H7 (cell line): ENCODE measurements at regions not wholly inside any gene's neighbourhood (a gene's known extent, or its start where the extent isn't known, plus 50 kb on each side); places are given as distances from the start of the nearest gene placed in this dataset.
A peak's percentile ranks its signal among the peaks of the same experiment; 100 is the strongest.
"Not testable (repeated sequence)": the region's sequence is repeated elsewhere in the genome, so short reads cannot be mapped to it uniquely, and the experiment has no call there.

Source experiments
- DNase-seq: peaks from one replicate; pipeline ENCODE4 v3.0.0; 2012
- H3K27me3 ChIP-seq: 2 replicates; pipeline ENCODE4 v1.6.0; 2011; ENCODE audit warnings: mild to moderate bottlenecking, low read length; ENCODE audit not compliant: control insufficient read depth, insufficient read depth
- H3K36me3 ChIP-seq: replicated peaks from 2 replicates; pipeline ENCODE4 v1.5.1; 2011; ENCODE audit warnings: low read length; ENCODE audit not compliant: control insufficient read depth, insufficient read depth
- H3K4me3 ChIP-seq: 2 replicates; pipeline ENCODE4 v1.5.1; 2011; ENCODE audit warnings: low read depth, mild to moderate bottlenecking, control low read depth, low read length, moderate library complexity; ENCODE audit not compliant: insufficient read depth

DNA sequence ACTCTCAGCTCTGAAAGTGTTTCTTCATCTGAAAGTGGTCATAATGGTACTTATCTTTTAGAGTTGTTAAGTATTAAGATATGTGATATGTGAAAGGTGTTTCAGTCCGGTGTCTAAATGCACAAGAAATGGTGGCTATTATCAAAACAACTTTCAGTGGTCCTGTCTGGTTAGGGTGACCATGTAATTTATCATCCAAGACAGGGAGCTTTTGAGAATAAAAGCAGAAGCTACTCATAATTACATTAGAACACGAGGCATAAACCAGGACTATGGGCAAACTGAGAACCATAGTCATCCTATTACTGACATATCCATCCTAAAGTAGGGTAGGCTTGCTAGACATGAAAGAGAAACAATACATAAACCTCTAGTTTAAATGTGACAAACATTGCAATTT, 418.1 kb upstream of the SEMA6A start:
- no peak for DNase-seq
- Histone ChIP-seq H3K4me3 (no peak overlapping the region), H3K36me3 (no peaks in the 10 kb centered on the region), H3K27me3 (no peaks in the 10 kb centered on the region)

DNA sequence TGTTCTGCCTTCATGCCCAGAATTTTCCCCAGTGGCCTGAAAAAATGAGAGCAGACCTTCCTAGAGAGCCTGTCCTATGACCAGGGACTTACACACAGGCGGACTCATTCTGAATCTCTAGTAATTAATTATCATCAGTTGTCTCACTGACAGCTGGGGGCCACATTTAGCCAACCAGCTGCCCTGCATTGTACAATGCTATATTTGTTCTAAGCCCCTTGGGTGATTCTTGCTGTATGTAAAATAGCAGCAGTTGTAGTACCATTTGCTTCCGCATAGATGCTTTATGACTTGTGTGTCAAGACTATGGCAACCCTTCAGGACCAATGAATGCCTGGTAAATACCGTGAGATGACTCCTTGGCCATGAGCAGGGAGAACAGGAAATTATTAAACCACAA, 415.4 kb upstream of the SEMA6A start:
- DNase-seq: no peak
- no peaks in the 10 kb centered on the region for H3K36me3 ChIP-seq
- H3K4me3 ChIP-seq: no peak overlapping the region
- H3K27me3 ChIP-seq: no peaks in the 10 kb centered on the region

DNA sequence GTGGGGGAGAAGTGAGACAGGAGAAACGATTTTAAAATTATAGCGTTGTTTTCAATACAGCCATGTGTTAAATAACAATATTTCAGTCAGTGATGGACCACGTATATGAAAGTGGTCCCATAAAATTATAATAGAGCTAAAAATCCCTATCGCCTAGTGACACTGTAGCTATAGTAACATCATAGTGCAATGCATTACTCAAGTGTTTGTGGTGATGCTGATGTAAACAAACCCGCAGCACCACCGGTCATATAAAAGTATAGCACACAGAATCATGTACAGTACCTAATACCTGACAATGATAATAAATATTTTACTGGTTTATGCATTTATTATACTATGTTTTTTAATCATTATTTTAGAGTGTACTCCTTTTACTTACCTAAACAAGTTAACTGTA, 407.4 kb upstream of the SEMA6A start:
- Histone ChIP-seq H3K27me3 (no peaks in the 10 kb centered on the region), H3K36me3 (no peaks in the 10 kb centered on the region), H3K4me3 (no peak overlapping the region)
- DNase-seq: no peak

DNA sequence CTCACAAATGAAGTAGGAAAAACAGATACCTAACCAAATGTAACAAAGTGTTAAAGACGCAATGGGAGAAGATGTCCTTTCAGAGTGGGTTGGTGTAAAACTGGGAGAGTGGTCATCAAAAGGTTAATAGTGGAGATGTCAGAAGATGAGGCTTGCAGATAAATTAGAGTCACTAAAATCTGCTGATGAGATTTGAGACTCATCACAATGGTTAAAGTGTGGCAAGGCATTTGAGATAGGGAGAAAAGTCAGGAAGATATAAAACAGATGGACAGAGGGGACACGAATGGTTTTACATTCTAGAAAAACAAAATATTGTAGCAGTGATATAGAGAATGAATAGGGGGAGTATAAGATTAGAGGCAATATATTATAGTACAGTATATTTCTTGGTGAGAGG, 406.0 kb upstream of the SEMA6A start:
- DNase-seq: no peak
- Histone ChIP-seq H3K27me3 (no peaks in the 10 kb centered on the region), H3K36me3 (no peaks in the 10 kb centered on the region), H3K4me3 (no peak overlapping the region)

DNA sequence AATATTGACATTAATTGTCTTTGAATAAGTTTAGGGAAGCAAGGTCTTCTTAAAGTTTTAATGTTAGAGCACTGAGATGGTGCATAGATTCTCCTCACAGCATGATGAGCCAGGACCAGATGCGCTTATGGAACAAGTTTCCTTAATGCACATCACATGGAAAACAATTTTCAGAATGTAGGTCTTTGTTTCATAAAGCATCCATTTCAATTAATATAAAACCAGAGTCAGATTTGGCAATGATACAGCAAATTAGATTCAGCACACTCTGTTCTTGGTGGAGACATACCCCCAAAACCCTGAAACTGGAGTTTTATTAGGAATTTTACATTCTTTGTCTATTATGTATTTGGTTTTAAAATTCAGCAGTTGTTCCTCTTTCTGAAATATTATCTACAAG, 402.1 kb upstream of the SEMA6A start:
- Histone ChIP-seq H3K27me3 (no peaks in the 10 kb centered on the region), H3K36me3 (no peaks in the 10 kb centered on the region), H3K4me3 (no peak overlapping the region)
- DNase-seq: no peak

DNA sequence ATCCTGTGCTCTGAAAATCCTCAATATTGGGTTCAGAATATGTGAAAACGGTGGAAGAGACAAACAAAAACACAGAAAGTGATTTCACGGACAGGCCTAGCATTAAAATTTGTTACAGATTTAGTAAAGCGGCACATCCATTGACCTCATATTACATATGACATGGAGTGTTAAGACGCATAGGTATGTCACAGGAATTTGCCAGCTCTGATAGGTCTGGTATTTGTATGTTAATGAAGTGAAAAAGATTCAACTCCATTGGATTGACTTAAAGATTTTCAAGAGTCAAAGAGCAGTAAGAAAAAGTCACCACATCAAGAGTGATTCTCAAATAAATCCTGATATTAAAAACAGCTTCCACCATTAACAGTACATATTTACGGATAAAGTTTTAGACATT, 396.5 kb upstream of the SEMA6A start:
- Histone ChIP-seq H3K27me3 (no peaks in the 10 kb centered on the region), H3K36me3 (no peaks in the 10 kb centered on the region), H3K4me3 (no peak overlapping the region)
- DNase-seq: no peak

DNA sequence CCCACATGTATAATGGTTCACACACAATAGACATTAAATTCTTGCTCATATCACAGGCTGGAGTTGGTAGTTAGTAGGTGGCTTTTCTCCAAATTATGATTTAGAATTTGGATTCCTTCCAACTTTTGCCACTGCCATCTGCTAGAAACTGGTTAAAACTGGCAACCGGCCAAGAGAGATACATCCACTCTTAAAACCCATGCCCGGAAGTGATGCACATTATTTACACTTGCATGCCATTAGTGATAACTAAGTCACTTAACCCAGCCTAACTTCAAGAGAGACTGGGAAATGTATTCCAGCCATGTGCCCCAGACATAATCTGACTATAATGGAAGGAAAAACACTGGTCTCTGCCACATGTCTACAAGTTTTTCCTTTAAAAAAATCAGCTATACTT, 395.7 kb upstream of the SEMA6A start:
- DNase-seq: no peak
- Histone ChIP-seq H3K27me3 (no peaks in the 10 kb centered on the region), H3K4me3 (no peak overlapping the region), H3K36me3 (no peaks in the 10 kb centered on the region)

DNA sequence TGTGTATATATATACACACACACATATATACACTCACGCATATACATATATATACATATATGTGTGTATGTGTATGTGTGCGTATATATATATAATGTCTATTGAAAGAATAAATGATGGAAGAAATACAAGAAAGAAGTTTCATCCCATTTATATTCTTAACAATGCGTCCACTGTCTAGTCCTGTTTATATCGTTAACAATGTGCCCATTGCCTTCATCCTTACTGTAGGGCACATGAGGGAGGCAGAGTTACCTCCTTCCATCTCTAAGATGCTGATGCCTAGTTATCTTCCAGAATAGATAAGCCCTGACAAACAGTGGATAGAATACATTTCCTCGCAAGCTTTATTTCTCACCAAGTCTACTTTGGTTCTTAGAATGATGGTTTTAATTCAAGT, 389.8 kb upstream of the SEMA6A start:
- Histone ChIP-seq H3K4me3 (no peak overlapping the region), H3K27me3 (no peaks in the 10 kb centered on the region), H3K36me3 (no peaks in the 10 kb centered on the region)
- DNase-seq: no peak

DNA sequence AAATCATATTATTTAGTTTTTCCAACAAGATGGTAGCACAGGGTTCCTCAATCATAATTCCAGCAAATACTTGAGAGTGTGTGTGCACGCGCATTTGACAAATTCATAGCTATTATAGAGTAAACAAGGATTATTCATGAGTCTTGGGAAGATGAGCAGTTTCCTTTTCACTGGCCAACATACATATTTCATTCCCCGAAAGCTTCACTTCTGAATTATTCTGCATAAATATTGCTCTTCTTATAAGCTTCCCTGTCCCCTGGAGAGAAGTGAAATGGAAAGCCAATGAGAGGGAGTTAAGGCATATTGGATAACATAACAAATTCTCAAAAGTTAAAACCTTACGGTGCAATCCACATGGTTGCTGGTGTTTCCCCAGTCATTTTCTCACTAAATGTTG, 386.4 kb upstream of the SEMA6A start:
- Histone ChIP-seq H3K4me3 (no peak overlapping the region), H3K27me3 (no peaks in the 10 kb centered on the region), H3K36me3 (no peaks in the 10 kb centered on the region)
- DNase-seq: no peak

DNA sequence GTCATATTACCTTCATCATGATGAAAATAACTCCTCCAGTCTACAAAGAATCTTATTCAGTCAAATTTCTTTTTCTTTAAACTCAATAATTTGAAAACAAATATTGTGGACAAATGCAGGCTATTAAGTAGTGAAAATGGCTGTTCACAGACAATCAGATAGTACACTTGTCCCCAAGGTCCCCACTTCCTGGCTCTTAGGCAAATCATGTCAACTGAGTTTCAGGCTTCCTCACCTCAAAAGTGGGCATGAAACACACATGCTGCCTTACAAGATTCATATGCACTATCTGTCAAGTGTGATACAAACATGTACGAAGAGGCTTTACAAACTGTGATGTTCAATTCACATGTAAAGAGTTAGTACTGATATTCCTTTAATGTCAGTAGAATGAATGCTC, 385.2 kb upstream of the SEMA6A start:
- Histone ChIP-seq H3K27me3 (no peaks in the 10 kb centered on the region), H3K36me3 (no peaks in the 10 kb centered on the region), H3K4me3 (no peak overlapping the region)
- DNase-seq: no peak

DNA sequence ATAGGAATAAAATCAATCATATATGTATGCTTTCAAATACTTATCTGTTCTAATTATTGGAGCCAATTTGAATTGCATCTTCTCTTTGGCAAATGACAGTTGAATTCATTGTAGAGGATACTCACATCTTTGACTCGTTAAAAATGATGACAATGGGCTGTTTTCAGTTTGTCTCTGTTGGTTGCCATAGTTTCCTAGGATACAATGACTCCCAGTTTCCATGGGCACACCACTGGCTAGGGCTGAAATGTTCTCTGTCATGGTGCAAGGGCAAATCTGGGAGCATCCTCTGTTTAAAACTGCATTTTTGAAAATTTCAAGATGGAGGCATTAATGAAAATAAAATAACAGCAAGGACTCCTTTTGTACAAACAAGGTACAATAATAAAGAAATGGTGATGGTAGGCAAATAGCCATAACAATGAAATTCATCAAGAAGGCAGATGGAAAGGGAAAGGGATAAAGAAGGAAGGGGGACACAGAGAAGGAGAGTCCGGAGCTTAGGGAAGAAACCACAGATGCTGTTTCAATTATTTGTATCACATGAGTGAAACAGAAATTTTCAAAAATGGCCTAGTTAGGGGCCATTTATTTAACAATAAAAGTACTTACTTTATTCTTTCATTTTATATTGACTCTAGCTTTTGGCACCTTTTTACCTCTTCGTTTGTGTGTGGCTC, 378.8 kb upstream of the SEMA6A start:
- DNase-seq: peak; percentile 34
- no peaks in the 10 kb centered on the region for H3K27me3 ChIP-seq
- H3K36me3 ChIP-seq: no peaks in the 10 kb centered on the region
- H3K4me3 ChIP-seq: no peak overlapping the region

DNA sequence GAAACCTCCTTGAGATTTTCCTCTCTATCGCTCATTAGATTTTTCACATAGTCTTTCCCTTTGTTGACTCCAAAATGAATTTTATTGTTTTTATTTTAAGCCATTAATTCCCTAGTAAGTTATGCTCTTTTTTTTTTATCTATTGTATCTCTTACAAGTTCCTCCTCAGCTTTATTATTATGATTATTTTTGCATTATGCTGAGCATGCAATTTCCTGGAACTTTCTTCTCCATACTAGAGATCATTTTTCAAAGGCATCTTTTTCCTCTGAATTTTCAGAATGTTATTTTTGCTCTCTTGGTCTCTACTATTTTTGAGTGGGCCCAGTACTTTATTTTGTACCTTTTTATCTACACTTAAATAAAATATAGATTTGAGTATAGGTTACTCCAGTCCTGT, 376.6 kb upstream of the SEMA6A start:
- no peak for DNase-seq
- no peaks in the 10 kb centered on the region for H3K27me3 ChIP-seq
- no peak overlapping the region for H3K4me3 ChIP-seq
- H3K36me3 ChIP-seq: no peaks in the 10 kb centered on the region

DNA sequence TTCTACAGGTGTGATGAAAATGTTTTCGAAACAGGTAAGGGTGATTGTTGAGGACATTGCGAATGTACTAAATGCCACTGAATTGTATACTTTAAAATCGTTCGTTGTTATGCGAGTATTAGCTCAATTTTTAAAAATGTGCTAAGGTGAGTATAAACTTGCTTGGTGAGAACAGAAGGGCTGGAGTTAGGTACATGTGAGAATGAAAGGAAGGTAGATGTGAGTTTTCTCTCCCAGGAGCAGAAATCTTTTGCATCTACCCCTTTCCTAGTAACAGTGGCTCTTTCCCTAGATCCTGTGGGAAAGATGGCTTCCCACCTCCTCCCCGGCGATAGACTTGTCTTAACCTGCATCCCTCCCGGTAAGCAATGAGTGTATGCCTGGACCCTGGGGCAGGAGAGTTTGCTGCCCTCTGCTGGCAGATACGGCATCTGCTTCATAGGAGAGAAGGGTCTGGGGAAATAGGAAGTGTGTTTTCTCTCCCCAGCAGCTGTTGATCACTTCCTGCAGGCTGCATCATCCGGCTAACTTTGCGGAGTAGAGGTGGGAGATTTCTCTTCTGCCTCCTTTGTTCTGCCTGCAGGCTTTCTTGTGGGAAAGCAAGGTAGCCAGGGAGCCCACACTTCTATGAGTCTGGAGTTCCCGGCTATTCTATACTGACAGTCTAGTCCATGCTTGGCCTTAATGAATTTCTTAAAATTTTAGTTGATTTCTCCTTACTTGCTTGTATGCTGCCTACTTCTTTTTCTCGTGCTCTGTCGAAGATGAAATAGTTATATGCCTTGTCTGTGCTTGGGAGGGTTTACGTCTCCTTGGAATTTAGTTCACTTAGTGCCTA, 373.3 kb upstream of the SEMA6A start:
- Histone ChIP-seq H3K4me3 (no peak overlapping the region), H3K27me3 (no peaks in the 10 kb centered on the region), H3K36me3 (no peaks in the 10 kb centered on the region)
- peak; percentile 34 for DNase-seq

DNA sequence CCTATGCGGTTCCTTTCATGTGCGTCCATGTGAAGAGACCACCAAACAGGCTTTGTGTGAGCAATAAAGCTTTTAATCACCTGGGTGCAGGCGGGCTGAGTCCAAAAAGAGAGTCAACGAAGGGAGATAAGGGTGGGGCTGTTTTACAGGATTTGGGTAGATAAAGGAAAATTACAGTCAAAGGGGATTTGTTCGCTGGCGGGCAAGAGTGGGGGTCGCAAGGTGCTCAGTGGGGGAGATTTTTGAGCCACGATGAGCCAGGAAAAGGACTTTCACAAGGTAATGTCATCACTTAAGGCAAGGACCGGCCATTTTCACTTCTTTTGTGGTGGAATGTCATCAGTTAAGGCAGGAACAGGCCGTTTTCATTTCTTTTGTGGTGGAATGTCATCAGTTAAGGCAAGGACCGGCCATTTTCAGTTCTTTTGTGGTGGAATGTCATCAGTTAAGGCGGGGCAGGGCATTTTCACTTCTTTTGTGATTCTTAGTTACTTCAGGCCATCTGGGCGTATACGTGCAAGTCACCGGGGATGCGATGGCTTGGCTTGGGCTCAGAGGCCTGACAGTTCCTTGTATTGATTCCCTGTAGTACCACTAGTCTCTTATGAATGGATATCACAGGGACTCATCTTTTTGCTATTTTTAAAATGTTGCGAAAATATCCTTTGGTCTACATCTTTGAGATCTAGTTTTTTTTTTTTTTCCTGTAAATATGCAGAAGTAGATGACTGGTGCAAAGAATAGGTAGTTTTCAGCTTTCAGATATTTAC, 371.2 kb upstream of the SEMA6A start:
- H3K36me3 ChIP-seq, H3K27me3 ChIP-seq, H3K4me3 ChIP-seq, DNase-seq: not testable (repeated sequence)

DNA sequence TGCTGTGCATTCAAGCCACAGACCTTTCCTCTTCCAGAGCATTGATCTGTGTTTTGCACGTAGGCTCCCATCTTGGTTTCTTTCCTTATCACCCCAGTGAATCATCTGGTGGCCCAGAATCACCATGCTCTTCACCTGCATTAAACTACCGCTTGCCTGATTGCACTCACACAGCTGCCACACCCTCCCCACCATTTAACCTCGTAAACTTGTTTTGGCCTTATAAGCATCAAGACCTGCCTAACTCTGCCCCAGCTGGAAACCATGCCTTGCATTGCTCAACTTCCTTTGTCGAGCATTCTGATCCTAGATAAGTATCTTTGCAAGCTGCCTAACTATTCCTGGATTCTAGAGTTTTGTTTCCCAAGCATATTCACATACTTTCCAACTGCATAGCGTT, 369.6 kb upstream of the SEMA6A start:
- Histone ChIP-seq H3K27me3 (no peaks in the 10 kb centered on the region), H3K36me3 (no peaks in the 10 kb centered on the region), H3K4me3 (no peak overlapping the region)
- DNase-seq: no peak
